CD4-positive, alpha-beta T cell (primary cell): ENCODE measurements at regions not wholly inside any gene's neighbourhood (a gene's known extent, or its start where the extent isn't known, plus 50 kb on each side); places are given as distances from the start of the nearest gene placed in this dataset.

ENCODE experiments used
- ATAC-seq: fragments of 200-7000 bp; cut with Tn5 transposase; one replicate; pipeline ENCODE4 v1.10.0; 2022; ENCODE audit warnings: mild to moderate bottlenecking; ENCODE audit not compliant: poor library complexity
- CTCF ChIA-PET: fragments of 350-600 bp; sonication (Branson Sonifier 250); formaldehyde crosslinking; loops from one replicate; lab custom pipeline; 2021; ENCODE audit warnings: antibody characterized with exemption, inconsistent platforms; lab: Charles Lee
- POLR2A ChIA-PET: fragments of 350-600 bp; sonication (Branson Sonifier 250); formaldehyde crosslinking; loops from one replicate; lab custom pipeline; 2021; ENCODE audit warnings: antibody characterized with exemption, inconsistent platforms; lab: Charles Lee
- DNase-seq, 14 experiments: peaks; one replicate each; pipeline ENCODE4 v3.0.0-alpha.2; 2013 to 2020; ENCODE audit warnings: mixed read lengths in 2 of 14
- H3K27ac ChIP-seq, 2 donors: one replicate each; pipeline versions ENCODE4 v1.5.1 to v1.7.0; 2013; ENCODE audit warnings: low read length in 2 of 2, low read depth in 1 of 2, mild to moderate bottlenecking in 1 of 2
- H3K27me3 ChIP-seq, 2 experiments: 1 replicate in 1 of 2; 2 replicates in 1 of 2; pipeline versions ENCODE4 v1.6.1 to v1.7.0; 2013; ENCODE audit warnings: low read length in 2 of 2, control low read depth in 1 of 2, mild to moderate bottlenecking in 1 of 2, moderate library complexity in 1 of 2; ENCODE audit not compliant: insufficient read depth in 2 of 2, control insufficient read depth in 1 of 2
- H3K36me3 ChIP-seq: one replicate; pipeline ENCODE4 v1.6.1; 2013; ENCODE audit warnings: low read length, control low read depth; ENCODE audit not compliant: insufficient read depth
- H3K4me1 ChIP-seq: one replicate; pipeline ENCODE4 v1.6.1; 2013; ENCODE audit warnings: low read length, control low read depth; ENCODE audit not compliant: insufficient read depth
- H3K4me3 ChIP-seq: one replicate; pipeline ENCODE4 v1.5.1; 2013; ENCODE audit warnings: mild to moderate bottlenecking, low read length, moderate library complexity
- H3K9me3 ChIP-seq, 2 experiments: 1 replicate in 1 of 2; 2 replicates in 1 of 2; pipeline versions ENCODE4 v1.6.1 to v1.7.0; 2013; ENCODE audit warnings: low read length in 2 of 2, mild to moderate bottlenecking in 2 of 2, control low read depth in 1 of 2, moderate library complexity in 1 of 2; ENCODE audit not compliant: control insufficient read depth in 1 of 2, insufficient read depth in 1 of 2
- H3K27ac Mint-ChIP-seq: one replicate; pipeline ENCODE4 v1.8.0; 2020; ENCODE audit warnings: mixed read lengths
- H3K27me3 Mint-ChIP-seq: one replicate; pipeline ENCODE4 v1.8.0; 2021; ENCODE audit warnings: mixed read lengths
- H3K36me3 Mint-ChIP-seq: one replicate; pipeline ENCODE4 v1.8.0; 2021; ENCODE audit warnings: low read depth, mixed read lengths
- H3K4me1 Mint-ChIP-seq: one replicate; pipeline ENCODE4 v1.8.0; 2021; ENCODE audit warnings: low read depth, mixed read lengths
- H3K4me3 Mint-ChIP-seq: one replicate; pipeline ENCODE4 v1.8.0; 2020; ENCODE audit warnings: mild to moderate bottlenecking, mixed read lengths
- H3K9me3 Mint-ChIP-seq: one replicate; pipeline ENCODE4 v1.8.0; 2020; ENCODE audit warnings: mixed read lengths
- intact Hi-C, 2 experiments: fragments of 100-400 bp; cut with DNase I in 1 of 2; cut with micrococcal nuclease in 1 of 2; formaldehyde crosslinking; loops; one replicate each; pipeline versions ENCODE4 v1.15.1 to v1.9.0; 2023 to 2025; cut with DNase I, micrococcal nuclease
- TF ChIP-seq, protein P1 (sequence below): fragments of 200-600 bp; IDR thresholded peaks from one replicate; pipeline ENCODE4 v1.8.0; 2022; ENCODE audit warnings: antibody characterized with exemption, mild to moderate bottlenecking

DNA sequence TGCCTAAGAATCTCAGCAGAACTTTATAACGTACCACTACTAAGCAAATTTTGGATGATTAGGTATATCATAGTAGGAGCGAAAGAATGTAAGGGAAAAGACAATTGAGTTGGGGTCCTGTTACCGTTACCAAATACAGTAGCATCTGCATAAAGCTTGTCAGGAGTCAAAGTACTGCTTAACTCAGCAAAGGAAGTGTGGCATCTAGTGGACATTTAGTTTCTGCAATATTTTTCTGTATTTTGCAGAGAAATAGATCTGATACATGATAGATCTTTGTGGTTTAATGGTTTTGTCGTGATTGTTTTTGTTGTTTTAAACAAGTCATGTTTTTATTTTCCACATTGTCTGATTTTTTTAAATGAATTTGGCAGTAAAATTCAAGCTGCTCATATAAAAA lies 81.0 kb upstream of the SMARCAD1 start:
- Histone ChIP-seq H3K9me3 (no peaks in the 10 kb centered on the region), H3K27ac (no peak overlapping the region), H3K27me3 (peaks cover 0 to 5% of the 10 kb centered on the region in 2 experiments), H3K4me1 (no peaks in the 10 kb centered on the region), H3K4me3 (no peak overlapping the region), H3K36me3 (no peaks in the 10 kb centered on the region)
- intact Hi-C loops, result no loop called here
- ChIA-PET POLR2A (no interaction called here), CTCF (no interaction called here)
- DNase-seq (no peak), ATAC-seq (no peak)
- H3K4me3 Mint-ChIP-seq, result no peak overlapping the region
- TF ChIP-seq, protein P1, sequence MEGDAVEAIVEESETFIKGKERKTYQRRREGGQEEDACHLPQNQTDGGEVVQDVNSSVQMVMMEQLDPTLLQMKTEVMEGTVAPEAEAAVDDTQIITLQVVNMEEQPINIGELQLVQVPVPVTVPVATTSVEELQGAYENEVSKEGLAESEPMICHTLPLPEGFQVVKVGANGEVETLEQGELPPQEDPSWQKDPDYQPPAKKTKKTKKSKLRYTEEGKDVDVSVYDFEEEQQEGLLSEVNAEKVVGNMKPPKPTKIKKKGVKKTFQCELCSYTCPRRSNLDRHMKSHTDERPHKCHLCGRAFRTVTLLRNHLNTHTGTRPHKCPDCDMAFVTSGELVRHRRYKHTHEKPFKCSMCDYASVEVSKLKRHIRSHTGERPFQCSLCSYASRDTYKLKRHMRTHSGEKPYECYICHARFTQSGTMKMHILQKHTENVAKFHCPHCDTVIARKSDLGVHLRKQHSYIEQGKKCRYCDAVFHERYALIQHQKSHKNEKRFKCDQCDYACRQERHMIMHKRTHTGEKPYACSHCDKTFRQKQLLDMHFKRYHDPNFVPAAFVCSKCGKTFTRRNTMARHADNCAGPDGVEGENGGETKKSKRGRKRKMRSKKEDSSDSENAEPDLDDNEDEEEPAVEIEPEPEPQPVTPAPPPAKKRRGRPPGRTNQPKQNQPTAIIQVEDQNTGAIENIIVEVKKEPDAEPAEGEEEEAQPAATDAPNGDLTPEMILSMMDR, result no peak
- H3K9me3 Mint-ChIP-seq, result no peaks in the 10 kb centered on the region
- H3K27ac Mint-ChIP-seq, result no peak overlapping the region
- H3K27me3 Mint-ChIP-seq, result peaks cover 15% of the 10 kb centered on the region
- H3K4me1 Mint-ChIP-seq, result no peaks in the 10 kb centered on the region
- H3K36me3 Mint-ChIP-seq, result no peaks in the 10 kb centered on the region

DNA sequence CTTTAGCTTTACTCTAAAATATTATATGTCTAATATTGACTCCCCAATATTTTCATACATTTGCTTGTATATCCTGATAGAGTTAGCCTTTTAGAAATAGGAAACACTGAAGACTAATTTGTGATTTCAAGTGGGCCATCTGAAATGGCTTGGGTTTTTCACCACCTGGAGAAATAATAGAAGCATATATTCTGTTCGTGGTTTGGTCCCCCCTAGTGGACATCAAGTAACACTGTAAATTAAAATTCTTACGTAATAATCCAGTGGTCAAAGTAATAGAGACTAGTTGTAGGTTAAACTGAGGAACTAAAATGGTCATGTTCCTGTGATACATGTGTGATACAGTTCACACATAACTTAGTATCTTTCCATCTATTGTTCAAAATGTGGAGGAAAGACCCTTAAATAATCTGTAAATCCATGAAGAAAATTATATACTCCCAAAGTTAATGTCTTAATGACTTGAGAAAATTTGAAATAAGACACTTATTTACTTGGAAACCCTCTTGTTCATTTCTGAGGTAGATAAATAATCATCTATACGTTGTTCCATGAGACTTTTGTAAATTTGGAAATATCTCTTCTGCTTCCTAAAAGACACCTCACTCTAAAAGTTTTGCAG lies 79.8 kb upstream of the SMARCAD1 start:
- Mint-ChIP-seq H3K4me1 (no peaks in the 10 kb centered on the region), H3K27ac (no peak overlapping the region), H3K27me3 (peaks cover 15% of the 10 kb centered on the region), H3K36me3 (no peaks in the 10 kb centered on the region), H3K9me3 (no peaks in the 10 kb centered on the region), H3K4me3 (no peak overlapping the region)
- intact Hi-C loops, result no loop called here
- TF ChIP-seq, protein P1, result no peak
- H3K9me3 ChIP-seq, result no peaks in the 10 kb centered on the region
- peaks cover 0 to 5% of the 10 kb centered on the region in 2 experiments for H3K27me3 ChIP-seq
- no peaks in the 10 kb centered on the region for H3K4me1 ChIP-seq
- ChIA-PET CTCF (no interaction called here), POLR2A (no interaction called here)
- no peak overlapping the region for H3K4me3 ChIP-seq
- ATAC-seq (no peak), DNase-seq (peak in 1 of 14 experiments; percentile 3)
- no peaks in the 10 kb centered on the region for H3K36me3 ChIP-seq
- no peak overlapping the region for H3K27ac ChIP-seq

DNA sequence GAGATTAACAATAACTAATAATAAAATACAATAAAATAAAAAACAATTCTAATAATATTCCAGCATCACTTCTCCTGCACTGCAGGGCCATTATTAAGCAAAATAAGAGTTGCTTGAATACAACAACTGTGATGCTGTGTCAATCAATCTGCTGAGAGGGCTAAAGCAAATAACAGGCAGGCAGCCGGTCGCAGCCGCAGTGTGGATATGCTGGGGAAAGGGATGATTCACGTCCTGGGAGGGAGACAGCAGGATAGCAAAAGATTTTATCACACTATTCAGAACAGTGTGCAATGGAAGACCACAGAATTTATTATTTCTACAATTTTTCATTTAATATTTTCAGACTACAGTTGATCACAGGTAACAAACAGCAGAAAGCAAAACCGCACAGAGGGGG lies 76.5 kb upstream of the SMARCAD1 start:
- intact Hi-C loops, result no loop called here
- Histone ChIP-seq H3K36me3 (no peaks in the 10 kb centered on the region), H3K27me3 (peaks cover 0 to 12% of the 10 kb centered on the region in 2 experiments), H3K27ac (no peak overlapping the region), H3K9me3 (no peaks in the 10 kb centered on the region), H3K4me3 (no peak overlapping the region), H3K4me1 (no peaks in the 10 kb centered on the region)
- Mint-ChIP-seq H3K9me3 (no peaks in the 10 kb centered on the region), H3K4me1 (no peaks in the 10 kb centered on the region), H3K4me3 (no peak overlapping the region), H3K27ac (no peak overlapping the region), H3K36me3 (no peaks in the 10 kb centered on the region), H3K27me3 (peaks cover 20% of the 10 kb centered on the region)
- no peak for ATAC-seq
- no peak for DNase-seq
- TF ChIP-seq, protein P1, result no peak
- ChIA-PET CTCF (no interaction called here), POLR2A (no interaction called here)
